HEK293 (cell line): ENCODE measurements at regions not wholly inside any gene's neighbourhood (a gene's known extent, or its start where the extent isn't known, plus 50 kb on each side); places are given as distances from the start of the nearest gene placed in this dataset.
"Not testable (repeated sequence)": the region's sequence is repeated elsewhere in the genome, so short reads cannot be mapped to it uniquely, and the experiment has no call there.

Source experiments
- YY1 ChIP-seq: fragments of 450-650 bp; formaldehyde crosslinking; IDR thresholded peaks from 2 replicates; pipeline ENCODE4 v1.5.1; 2018; ENCODE audit warnings: missing biosample characterization, missing genetic modification characterization
- ZBTB49 ChIP-seq: fragments of 450-650 bp; formaldehyde crosslinking; IDR thresholded peaks from 2 replicates; pipeline ENCODE4 v1.5.1; 2016; ENCODE audit warnings: missing biosample characterization, missing genetic modification characterization, low read depth
- TF ChIP-seq, protein P1 (sequence below): fragments of 450-650 bp; formaldehyde crosslinking; IDR thresholded peaks from 2 replicates; pipeline ENCODE4 v1.5.1; 2016; ENCODE audit warnings: missing biosample characterization, missing genetic modification characterization

DNA sequence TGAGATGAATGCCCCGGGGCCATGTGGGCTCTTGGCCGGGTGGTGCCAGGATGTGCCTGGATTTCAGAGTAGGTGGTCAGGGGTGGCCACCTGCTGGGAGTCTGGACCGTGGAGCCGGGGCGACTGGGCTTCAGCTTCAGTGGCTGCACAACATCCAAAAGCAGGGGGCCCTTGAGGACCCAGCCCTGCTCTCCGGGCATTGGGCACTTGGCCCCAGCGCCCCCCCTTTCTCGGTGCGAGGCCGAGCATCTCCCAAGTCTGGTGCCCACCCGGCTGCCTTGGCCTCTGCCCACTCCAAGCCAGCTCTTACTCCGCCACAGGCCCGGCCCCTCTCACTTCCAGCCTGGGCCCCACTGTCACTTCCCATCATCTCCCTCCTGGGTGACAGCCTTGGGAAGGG is 4429.0 kb upstream of the TPTE start:
- TF ChIP-seq, protein P1, sequence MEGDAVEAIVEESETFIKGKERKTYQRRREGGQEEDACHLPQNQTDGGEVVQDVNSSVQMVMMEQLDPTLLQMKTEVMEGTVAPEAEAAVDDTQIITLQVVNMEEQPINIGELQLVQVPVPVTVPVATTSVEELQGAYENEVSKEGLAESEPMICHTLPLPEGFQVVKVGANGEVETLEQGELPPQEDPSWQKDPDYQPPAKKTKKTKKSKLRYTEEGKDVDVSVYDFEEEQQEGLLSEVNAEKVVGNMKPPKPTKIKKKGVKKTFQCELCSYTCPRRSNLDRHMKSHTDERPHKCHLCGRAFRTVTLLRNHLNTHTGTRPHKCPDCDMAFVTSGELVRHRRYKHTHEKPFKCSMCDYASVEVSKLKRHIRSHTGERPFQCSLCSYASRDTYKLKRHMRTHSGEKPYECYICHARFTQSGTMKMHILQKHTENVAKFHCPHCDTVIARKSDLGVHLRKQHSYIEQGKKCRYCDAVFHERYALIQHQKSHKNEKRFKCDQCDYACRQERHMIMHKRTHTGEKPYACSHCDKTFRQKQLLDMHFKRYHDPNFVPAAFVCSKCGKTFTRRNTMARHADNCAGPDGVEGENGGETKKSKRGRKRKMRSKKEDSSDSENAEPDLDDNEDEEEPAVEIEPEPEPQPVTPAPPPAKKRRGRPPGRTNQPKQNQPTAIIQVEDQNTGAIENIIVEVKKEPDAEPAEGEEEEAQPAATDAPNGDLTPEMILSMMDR (tag by site-specific recombination): not testable (repeated sequence)
- TF ChIP-seq YY1, ZBTB49 (tag by site-specific recombination): not testable (repeated sequence)
